KOPT-K1 (cell line): ENCODE measurements at regions not wholly inside any gene's neighbourhood (a gene's known extent, or its start where the extent isn't known, plus 50 kb on each side); places are given as distances from the start of the nearest gene placed in this dataset.
"Not testable (repeated sequence)": the region's sequence is repeated elsewhere in the genome, so short reads cannot be mapped to it uniquely, and the experiment has no call there.

Source experiments
- H3K27ac ChIP-seq: fragments of 200-600 bp; sonication (generic); 2 replicates; pipeline ENCODE4 v1.5.1; 2016; ENCODE audit warnings: antibody characterized with exemption, mild to moderate bottlenecking, low read depth, low read length; ENCODE audit not compliant: poor library complexity, severe bottlenecking
- H3K36me3 ChIP-seq: fragments of 200-600 bp; sonication (generic); 2 replicates; pipeline ENCODE4 v1.5.1; 2017; ENCODE audit warnings: antibody characterized with exemption, mild to moderate bottlenecking, low read length, moderate library complexity; ENCODE audit not compliant: insufficient read depth
- H3K9me3 ChIP-seq: fragments of 200-600 bp; sonication (generic); 2 replicates; pipeline ENCODE4 v1.5.1; 2017; ENCODE audit warnings: antibody characterized with exemption, low read length, mild to moderate bottlenecking; ENCODE audit not compliant: insufficient read depth, poor library complexity, severe bottlenecking

- no peaks in the 10 kb centered on the region for H3K36me3 ChIP-seq
- H3K9me3 ChIP-seq = no peaks in the 10 kb centered on the region
- no peak overlapping the region for H3K27ac ChIP-seq
These were observed 51.5 kb upstream of the IFNE start for GRCh38 chr9:21533597-21533996.

GRCh38 chr9:21535396-21535795 is 53.3 kb upstream of the IFNE start:
- no peak overlapping the region for H3K27ac ChIP-seq
- H3K36me3 ChIP-seq = no peaks in the 10 kb centered on the region
- no peaks in the 10 kb centered on the region for H3K9me3 ChIP-seq

GRCh38 chr9:21542787-21543186 is 60.7 kb upstream of the IFNE start:
- Histone ChIP-seq H3K27ac (no peak overlapping the region), H3K36me3 (no peaks in the 10 kb centered on the region), H3K9me3 (no peaks in the 10 kb centered on the region)

GRCh38 chr9:21543187-21543586 is 61.1 kb upstream of the IFNE start:
- no peaks in the 10 kb centered on the region for H3K9me3 ChIP-seq
- H3K36me3 ChIP-seq = no peaks in the 10 kb centered on the region
- no peak overlapping the region for H3K27ac ChIP-seq

GRCh38 chr9:21543816-21544215 is 61.7 kb upstream of the IFNE start:
- not testable (repeated sequence) for H3K36me3 ChIP-seq, H3K27ac ChIP-seq

GRCh38 chr9:21546949-21547348 is 64.8 kb upstream of the IFNE start:
- Histone ChIP-seq H3K27ac (no peak overlapping the region), H3K36me3 (no peaks in the 10 kb centered on the region), H3K9me3 (no peaks in the 10 kb centered on the region)

More at GRCh38 chr9:21543816-21544215, 61.7 kb upstream of the IFNE start:
- H3K9me3 ChIP-seq = not testable (repeated sequence)

GRCh38 chr9:21549251-21549765 is 67.2 kb upstream of the IFNE start:
- Histone ChIP-seq H3K36me3 (no peaks in the 10 kb centered on the region), H3K27ac (no peak overlapping the region), H3K9me3 (no peaks in the 10 kb centered on the region)

- H3K9me3 ChIP-seq = no peaks in the 10 kb centered on the region
- H3K27ac ChIP-seq = no peak overlapping the region
- no peaks in the 10 kb centered on the region for H3K36me3 ChIP-seq
These were observed 67.8 kb upstream of the IFNE start for GRCh38 chr9:21549890-21550289.

GRCh38 chr9:21550392-21550791 is 68.3 kb upstream of the IFNE start:
- Histone ChIP-seq H3K27ac (no peak overlapping the region), H3K9me3 (no peaks in the 10 kb centered on the region), H3K36me3 (no peaks in the 10 kb centered on the region)

- H3K27ac ChIP-seq = no peak overlapping the region
These were observed 69.3 kb upstream of the IFNE start for GRCh38 chr9:21551401-21551800.

GRCh38 chr9:21552244-21553170 is 70.4 kb upstream of the IFNE start:
- no peaks in the 10 kb centered on the region for H3K9me3 ChIP-seq
- H3K36me3 ChIP-seq = no peaks in the 10 kb centered on the region
- no peak overlapping the region for H3K27ac ChIP-seq

More at GRCh38 chr9:21551401-21551800, 69.3 kb upstream of the IFNE start:
- Histone ChIP-seq H3K36me3 (no peaks in the 10 kb centered on the region), H3K9me3 (no peaks in the 10 kb centered on the region)

- H3K36me3 ChIP-seq = no peaks in the 10 kb centered on the region
- no peak overlapping the region for H3K27ac ChIP-seq
These were observed 71.3 kb upstream of the IFNE start for GRCh38 chr9:21553441-21553840.

GRCh38 chr9:21554813-21555212 is 72.7 kb upstream of the IFNE start:
- H3K9me3 ChIP-seq = no peaks in the 10 kb centered on the region
- no peak overlapping the region for H3K27ac ChIP-seq
- no peaks in the 10 kb centered on the region for H3K36me3 ChIP-seq

More at GRCh38 chr9:21553441-21553840, 71.3 kb upstream of the IFNE start:
- no peaks in the 10 kb centered on the region for H3K9me3 ChIP-seq

- Histone ChIP-seq H3K9me3 (no peaks in the 10 kb centered on the region), H3K27ac (no peak overlapping the region), H3K36me3 (no peaks in the 10 kb centered on the region)
These were observed 73.8 kb upstream of the IFNE start for GRCh38 chr9:21555911-21556310.

GRCh38 chr9:21556581-21557427 is 74.7 kb upstream of the IFNE start:
- Histone ChIP-seq H3K27ac (no peak overlapping the region), H3K9me3 (no peaks in the 10 kb centered on the region), H3K36me3 (no peaks in the 10 kb centered on the region)
